Osteoblast (primary cell): ENCODE measurements at regions not wholly inside any gene's neighbourhood (a gene's known extent, or its start where the extent isn't known, plus 50 kb on each side); places are given as distances from the start of the nearest gene placed in this dataset.
"Not testable (repeated sequence)": the region's sequence is repeated elsewhere in the genome, so short reads cannot be mapped to it uniquely, and the experiment has no call there.

Experiments used
- DNase-seq: peaks from one replicate; pipeline ENCODE4 v3.0.0; 2011; ENCODE audit warnings: low spot score, mixed read lengths; ENCODE audit not compliant: insufficient read length; ENCODE audit errors: missing footprints
- H2AFZ ChIP-seq: 2 replicates; pipeline ENCODE4 v1.6.0; 2011; ENCODE audit warnings: mild to moderate bottlenecking, low read length
- H3K27ac ChIP-seq: 2 replicates; pipeline ENCODE4 v1.5.1; 2011; ENCODE audit warnings: mild to moderate bottlenecking, low read depth, low read length, moderate library complexity
- H3K27me3 ChIP-seq: 2 replicates; pipeline ENCODE4 v1.6.0; 2012; ENCODE audit warnings: mild to moderate bottlenecking, control low read depth, inconsistent platforms, low read length, moderate library complexity; ENCODE audit not compliant: insufficient read depth
- H3K36me3 ChIP-seq: 2 replicates; pipeline ENCODE4 v1.5.1; 2011; ENCODE audit warnings: mild to moderate bottlenecking, low read length, control low read depth, moderate library complexity; ENCODE audit not compliant: insufficient read depth
- H3K4me1 ChIP-seq: 2 replicates; pipeline ENCODE4 v1.5.1; 2011; ENCODE audit warnings: mild to moderate bottlenecking, low read length, control low read depth, moderate library complexity; ENCODE audit not compliant: insufficient read depth
- H3K4me2 ChIP-seq: 2 replicates; pipeline ENCODE4 v1.6.0; 2011; ENCODE audit warnings: mild to moderate bottlenecking, low read length; ENCODE audit not compliant: insufficient read depth
- H3K4me3 ChIP-seq: fragments of 200-600 bp; sonication (generic); 3 replicates; pipeline ENCODE4 v1.5.1; 2012; ENCODE audit warnings: mild to moderate bottlenecking, low read length, inconsistent platforms; ENCODE audit not compliant: insufficient read depth
- H3K79me2 ChIP-seq: 2 replicates; pipeline ENCODE4 v1.6.0; 2012; ENCODE audit warnings: mild to moderate bottlenecking, low read length, control low read depth, inconsistent platforms; ENCODE audit not compliant: insufficient read depth
- H3K9me3 ChIP-seq: 2 replicates; pipeline ENCODE4 v1.5.1; 2011; ENCODE audit warnings: low read depth, low read length, control low read depth
- H4K20me1 ChIP-seq: 2 replicates; pipeline ENCODE4 v1.6.0; 2012; ENCODE audit warnings: mild to moderate bottlenecking, low read length, control low read depth; ENCODE audit not compliant: insufficient read depth
- TF ChIP-seq, protein P1 (sequence below): IDR thresholded peaks from 2 replicates; pipeline ENCODE4 v1.5.1; 2011; ENCODE audit warnings: mild to moderate bottlenecking, low read depth, low read length, moderate library complexity; ENCODE audit errors: extremely low read depth

DNA sequence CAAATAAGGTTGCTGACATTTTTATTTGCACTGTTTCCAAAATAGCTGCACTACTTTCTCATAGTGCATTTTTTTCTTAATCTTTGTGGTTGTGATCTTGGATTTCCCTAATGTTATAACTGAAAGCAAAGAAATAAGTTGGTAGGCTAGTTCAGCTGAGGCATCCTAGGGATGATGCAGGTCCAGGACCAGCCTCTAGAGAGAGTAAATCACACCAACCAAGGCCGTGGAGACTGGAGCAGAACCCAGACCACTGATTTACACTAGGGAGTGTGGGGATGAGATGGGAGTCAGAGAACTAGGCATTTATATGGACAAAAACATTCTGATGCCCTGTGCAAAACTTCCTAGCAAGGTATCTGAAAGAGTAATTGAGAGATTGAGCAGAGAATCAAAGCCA is 104.5 kb downstream of the URB2 start:
- H3K36me3 ChIP-seq, result no peaks in the 10 kb centered on the region
- DNase-seq, result no peak
- H3K27me3 ChIP-seq, result no peaks in the 10 kb centered on the region
- H3K4me3 ChIP-seq, result no peak overlapping the region
- H3K4me1 ChIP-seq, result no peaks in the 10 kb centered on the region
- H3K79me2 ChIP-seq, result no peaks in the 10 kb centered on the region
- no peaks in the 10 kb centered on the region for H3K9me3 ChIP-seq
- TF ChIP-seq, protein P1, sequence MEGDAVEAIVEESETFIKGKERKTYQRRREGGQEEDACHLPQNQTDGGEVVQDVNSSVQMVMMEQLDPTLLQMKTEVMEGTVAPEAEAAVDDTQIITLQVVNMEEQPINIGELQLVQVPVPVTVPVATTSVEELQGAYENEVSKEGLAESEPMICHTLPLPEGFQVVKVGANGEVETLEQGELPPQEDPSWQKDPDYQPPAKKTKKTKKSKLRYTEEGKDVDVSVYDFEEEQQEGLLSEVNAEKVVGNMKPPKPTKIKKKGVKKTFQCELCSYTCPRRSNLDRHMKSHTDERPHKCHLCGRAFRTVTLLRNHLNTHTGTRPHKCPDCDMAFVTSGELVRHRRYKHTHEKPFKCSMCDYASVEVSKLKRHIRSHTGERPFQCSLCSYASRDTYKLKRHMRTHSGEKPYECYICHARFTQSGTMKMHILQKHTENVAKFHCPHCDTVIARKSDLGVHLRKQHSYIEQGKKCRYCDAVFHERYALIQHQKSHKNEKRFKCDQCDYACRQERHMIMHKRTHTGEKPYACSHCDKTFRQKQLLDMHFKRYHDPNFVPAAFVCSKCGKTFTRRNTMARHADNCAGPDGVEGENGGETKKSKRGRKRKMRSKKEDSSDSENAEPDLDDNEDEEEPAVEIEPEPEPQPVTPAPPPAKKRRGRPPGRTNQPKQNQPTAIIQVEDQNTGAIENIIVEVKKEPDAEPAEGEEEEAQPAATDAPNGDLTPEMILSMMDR, result no peak
- H3K27ac ChIP-seq, result no peak overlapping the region
- H3K4me2 ChIP-seq, result no peak overlapping the region
- H2AFZ ChIP-seq, result no peak overlapping the region
- no peaks in the 10 kb centered on the region for H4K20me1 ChIP-seq

- no peak overlapping the region for H3K4me3 ChIP-seq
- H3K9me3 ChIP-seq, result no peaks in the 10 kb centered on the region
- no peaks in the 10 kb centered on the region for H3K79me2 ChIP-seq
- TF ChIP-seq, protein P1, result no peak
- H3K36me3 ChIP-seq, result no peaks in the 10 kb centered on the region
- DNase-seq, result no peak
- H2AFZ ChIP-seq, result no peak overlapping the region
- no peak overlapping the region for H3K27ac ChIP-seq
- H3K4me1 ChIP-seq, result no peaks in the 10 kb centered on the region
- H3K4me2 ChIP-seq, result no peak overlapping the region
- no peaks in the 10 kb centered on the region for H4K20me1 ChIP-seq
- H3K27me3 ChIP-seq, result no peaks in the 10 kb centered on the region
Measured at GRCh38 chr1:229732061-229732460, 106.0 kb downstream of the URB2 start.

DNA sequence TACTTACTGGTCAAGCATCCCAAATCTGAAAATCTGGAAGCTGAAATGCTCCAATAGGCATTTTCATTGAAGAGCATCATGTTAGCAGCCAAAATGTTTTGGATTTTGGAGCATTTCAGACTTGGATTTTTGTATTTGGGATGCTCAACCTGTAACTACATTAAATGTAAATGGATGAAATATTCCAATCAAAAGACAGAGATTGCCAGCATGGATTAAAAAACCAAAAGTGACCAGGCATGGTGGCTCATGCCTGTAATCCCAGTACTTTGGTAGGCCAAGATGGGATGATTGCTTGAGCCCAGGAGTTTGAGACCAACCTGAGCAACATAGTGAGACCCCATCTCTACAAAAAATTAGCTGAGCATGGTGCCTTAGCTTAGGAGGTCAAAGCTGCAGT is 110.3 kb downstream of the URB2 start:
- no peak for DNase-seq
- Histone ChIP-seq H3K4me2 (no peak overlapping the region), H3K79me2 (no peaks in the 10 kb centered on the region), H3K4me3 (no peak overlapping the region), H4K20me1 (no peaks in the 10 kb centered on the region), H3K4me1 (no peaks in the 10 kb centered on the region), H3K27ac (no peak overlapping the region), H3K27me3 (no peaks in the 10 kb centered on the region), H2AFZ (no peak overlapping the region), H3K9me3 (no peaks in the 10 kb centered on the region), H3K36me3 (no peaks in the 10 kb centered on the region)
- TF ChIP-seq, protein P1, result no peak

GRCh38 chr1:229742614-229743013 is 116.6 kb downstream of the URB2 start:
- not testable (repeated sequence) for H3K36me3 ChIP-seq, DNase-seq, H3K27ac ChIP-seq, H4K20me1 ChIP-seq, H3K4me2 ChIP-seq, H3K4me3 ChIP-seq, H3K27me3 ChIP-seq, H2AFZ ChIP-seq, H3K9me3 ChIP-seq, H3K4me1 ChIP-seq, H3K79me2 ChIP-seq

DNA sequence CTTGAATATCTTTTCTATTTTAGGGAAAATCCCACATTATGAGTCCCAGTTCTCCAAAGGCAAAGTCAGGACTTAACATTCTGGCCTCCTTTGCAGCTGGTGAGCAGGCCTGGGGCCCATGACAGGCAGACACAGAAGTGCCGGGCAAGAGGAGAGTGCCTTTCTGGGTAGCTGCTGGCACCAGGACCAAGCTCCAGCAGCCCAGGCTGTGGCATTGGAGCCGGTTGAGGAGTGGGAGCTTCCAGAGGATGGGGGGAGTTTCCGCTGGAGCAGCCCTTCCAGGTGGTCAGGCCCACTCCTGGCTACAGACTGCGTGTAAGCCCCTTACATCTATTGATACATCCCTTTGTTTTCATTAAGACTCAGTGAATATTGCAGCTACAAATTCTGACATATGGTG is 123.9 kb downstream of the URB2 start:
- Histone ChIP-seq H4K20me1 (no peaks in the 10 kb centered on the region), H3K9me3 (no peaks in the 10 kb centered on the region), H3K4me1 (no peaks in the 10 kb centered on the region), H3K36me3 (no peaks in the 10 kb centered on the region), H3K79me2 (no peaks in the 10 kb centered on the region), H3K27ac (no peak overlapping the region), H3K27me3 (no peaks in the 10 kb centered on the region), H3K4me2 (no peak overlapping the region), H3K4me3 (no peak overlapping the region), H2AFZ (no peak overlapping the region)
- no peak for DNase-seq
- TF ChIP-seq, protein P1, result no peak
